ENCODE measurements at regions not wholly inside any gene's neighbourhood (a gene's known extent, or its start where the extent isn't known, plus 50 kb on each side); places are given as distances from the start of the nearest gene placed in this dataset.

DNA sequence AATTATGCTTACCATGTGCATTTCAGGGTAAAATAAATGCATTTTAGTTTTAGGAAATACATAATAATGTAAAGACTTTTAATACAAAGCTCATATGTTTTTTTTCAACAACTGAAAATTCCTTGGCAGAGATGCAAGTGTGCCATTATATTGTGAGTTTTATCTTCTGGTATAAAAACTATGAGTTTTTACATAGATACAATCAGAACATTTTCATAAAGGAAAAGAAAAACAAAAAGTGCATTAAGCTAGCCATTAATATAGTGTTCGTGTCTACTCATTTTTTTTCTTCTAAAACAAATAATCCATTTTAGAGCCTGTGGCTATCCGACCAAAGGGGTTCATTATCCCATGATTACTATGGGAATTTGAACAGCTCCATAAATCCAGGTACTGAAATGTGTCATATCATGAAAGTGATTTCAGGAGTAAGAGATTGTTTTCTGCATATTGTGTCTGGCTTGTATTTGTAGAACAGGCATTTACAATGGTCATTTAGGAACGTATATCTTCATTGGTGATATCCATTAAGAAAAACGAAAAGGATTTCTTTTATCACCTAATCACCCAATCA is 236.9 kb upstream of the SLC10A2 start:
- H3K4me1 Mint-ChIP-seq, result no peaks in the 10 kb centered on the region
- no peak overlapping the region for H3K27ac Mint-ChIP-seq
- ATAC-seq (replicated peaks), result no peak
- no peaks in the 10 kb centered on the region for H3K27me3 Mint-ChIP-seq
- DNase-seq, result no peak
- no peaks in the 10 kb centered on the region for H3K36me3 Mint-ChIP-seq
- no peak overlapping the region for H3K4me3 Mint-ChIP-seq
- peaks cover 0 to 2% of the 10 kb centered on the region in 2 donors for H3K9me3 Mint-ChIP-seq

DNA sequence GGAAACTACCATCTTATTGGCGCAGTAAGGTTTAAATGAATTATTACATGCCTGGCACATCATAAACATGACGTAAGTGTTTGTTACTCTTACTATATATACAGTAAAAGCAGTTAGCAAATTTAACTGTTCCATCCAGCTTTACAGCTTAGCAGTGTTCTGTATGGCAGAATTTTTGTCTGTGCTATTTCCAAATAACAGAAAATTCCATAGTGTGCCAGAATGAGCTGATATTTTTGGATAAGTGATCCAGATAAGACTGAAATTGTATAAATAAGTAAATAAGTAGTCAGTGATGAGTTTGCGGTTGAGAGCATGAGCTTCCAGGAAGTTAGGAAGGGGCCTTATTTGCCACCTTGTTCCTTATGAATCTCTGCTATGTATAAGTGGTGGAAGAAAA is 236.5 kb upstream of the SLC10A2 start:
- Mint-ChIP-seq H3K4me3 (no peak overlapping the region), H3K9me3 (peaks cover 0 to 2% of the 10 kb centered on the region in 2 donors), H3K4me1 (no peaks in the 10 kb centered on the region), H3K27me3 (no peaks in the 10 kb centered on the region), H3K27ac (no peak overlapping the region), H3K36me3 (no peaks in the 10 kb centered on the region)
- ATAC-seq (replicated peaks) (no peak), DNase-seq (no peak)

DNA sequence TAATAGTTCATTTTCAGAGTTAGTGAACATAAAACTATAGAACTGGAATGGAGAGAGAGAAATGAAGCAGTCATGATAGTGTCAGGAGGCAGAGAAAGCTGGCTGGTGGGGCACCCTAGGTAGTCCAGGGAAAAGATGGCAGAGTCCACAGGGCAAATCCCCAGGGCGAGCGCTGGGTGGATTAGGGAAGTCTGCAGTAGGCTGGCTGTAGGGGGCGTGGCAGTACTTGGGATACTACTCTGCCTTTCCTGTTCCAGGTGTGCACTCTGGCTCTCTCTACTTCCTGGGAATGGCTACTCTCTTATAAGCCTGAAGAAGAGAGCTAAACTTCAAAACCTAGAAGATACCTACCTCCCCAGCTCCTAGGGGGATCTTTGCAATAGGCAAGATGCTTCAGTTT is 232.9 kb upstream of the SLC10A2 start:
- no peaks in the 10 kb centered on the region for H3K27me3 Mint-ChIP-seq
- ATAC-seq (replicated peaks) (no peak), DNase-seq (no peak)
- H3K4me1 Mint-ChIP-seq, result no peaks in the 10 kb centered on the region
- no peak overlapping the region for H3K4me3 Mint-ChIP-seq
- H3K9me3 Mint-ChIP-seq, result peaks cover 3 to 9% of the 10 kb centered on the region in 2 donors
- H3K36me3 Mint-ChIP-seq, result no peaks in the 10 kb centered on the region
- no peak overlapping the region for H3K27ac Mint-ChIP-seq

GRCh38 chr13:103297083-103297482 is 230.9 kb upstream of the SLC10A2 start:
- no peak for DNase-seq
- Mint-ChIP-seq H3K4me3 (no peak overlapping the region), H3K9me3 (peaks cover 3 to 9% of the 10 kb centered on the region in 2 donors), H3K27me3 (no peaks in the 10 kb centered on the region), H3K36me3 (no peaks in the 10 kb centered on the region), H3K4me1 (no peaks in the 10 kb centered on the region), H3K27ac (no peak overlapping the region)
- ATAC-seq (replicated peaks), result no peak

- Mint-ChIP-seq H3K9me3 (peaks cover 0 to 6% of the 10 kb centered on the region in 2 donors), H3K27me3 (no peaks in the 10 kb centered on the region), H3K4me3 (no peak overlapping the region), H3K36me3 (no peaks in the 10 kb centered on the region), H3K4me1 (peaks cover 0 to 7% of the 10 kb centered on the region in 2 donors), H3K27ac (no peak overlapping the region)
- DNase-seq (no peak), ATAC-seq (replicated peaks) (peak in 1 of 2 donors; percentile 18)
Observed at GRCh38 chr13:103291798-103292572, 225.8 kb upstream of the SLC10A2 start.

- Mint-ChIP-seq H3K4me1 (peaks cover 0 to 7% of the 10 kb centered on the region in 2 donors), H3K27me3 (no peaks in the 10 kb centered on the region), H3K36me3 (no peaks in the 10 kb centered on the region), H3K4me3 (no peak overlapping the region), H3K27ac (no peak overlapping the region), H3K9me3 (peaks cover 0 to 2% of the 10 kb centered on the region in 2 donors)
- DNase-seq (no peak), ATAC-seq (replicated peaks) (no peak)
Observed at GRCh38 chr13:103291226-103291625, 225.0 kb upstream of the SLC10A2 start.

DNA sequence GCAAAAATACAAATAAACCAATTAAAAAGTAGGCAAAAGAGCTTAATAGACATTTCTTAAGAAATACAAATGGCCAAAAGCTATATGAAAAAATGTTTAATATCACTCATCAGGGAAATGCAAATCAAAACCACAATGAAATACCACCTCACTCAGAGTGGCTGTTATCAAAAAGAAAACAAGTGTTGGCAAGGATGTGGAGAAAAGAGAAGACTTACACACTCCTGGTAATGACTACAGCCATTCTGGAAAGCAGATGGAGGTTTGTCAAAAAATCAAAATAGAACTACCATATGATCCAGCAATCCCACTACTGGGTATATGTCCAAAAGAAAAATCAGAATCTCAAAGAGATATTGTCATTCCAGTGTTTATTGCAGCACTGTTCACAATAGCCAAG is 223.5 kb upstream of the SLC10A2 start:
- Mint-ChIP-seq H3K4me1 (peaks cover 0 to 7% of the 10 kb centered on the region in 2 donors), H3K9me3 (peaks cover 0 to 2% of the 10 kb centered on the region in 2 donors), H3K27me3 (no peaks in the 10 kb centered on the region), H3K4me3 (no peak overlapping the region), H3K36me3 (no peaks in the 10 kb centered on the region), H3K27ac (no peak overlapping the region)
- no peak for DNase-seq
- no peak for ATAC-seq (replicated peaks)

DNA sequence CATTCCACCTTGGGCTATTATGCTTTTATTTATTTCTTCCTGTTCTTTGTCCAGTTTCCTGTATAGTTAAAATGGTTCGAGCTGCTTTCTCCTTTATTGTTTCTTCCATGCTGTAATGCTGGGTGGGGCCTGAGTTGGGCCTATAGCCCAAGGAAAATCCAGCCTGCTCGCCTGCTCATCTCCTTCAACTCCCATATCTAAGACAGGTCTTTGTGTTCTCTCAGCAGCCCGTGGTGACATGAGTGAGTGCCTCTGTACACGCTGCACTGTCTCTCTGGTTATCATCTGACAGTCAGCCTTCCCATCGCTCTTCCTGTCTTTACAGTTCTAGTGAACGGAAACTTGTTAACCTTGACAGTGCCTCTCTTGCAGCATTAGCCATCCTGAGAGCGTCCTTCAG is 221.9 kb upstream of the SLC10A2 start:
- ATAC-seq (replicated peaks) (no peak), DNase-seq (no peak)
- no peak overlapping the region for H3K4me3 Mint-ChIP-seq
- peaks cover 0 to 2% of the 10 kb centered on the region in 2 donors for H3K9me3 Mint-ChIP-seq
- peaks cover 0 to 7% of the 10 kb centered on the region in 2 donors for H3K4me1 Mint-ChIP-seq
- H3K27ac Mint-ChIP-seq, result no peak overlapping the region
- H3K27me3 Mint-ChIP-seq, result peaks cover 0 to 4% of the 10 kb centered on the region in 2 donors
- H3K36me3 Mint-ChIP-seq, result no peaks in the 10 kb centered on the region

- Mint-ChIP-seq H3K9me3 (peaks cover 0 to 2% of the 10 kb centered on the region in 2 donors), H3K36me3 (no peaks in the 10 kb centered on the region), H3K27ac (no peak overlapping the region), H3K27me3 (peaks cover 4% of the 10 kb centered on the region in 2 donors), H3K4me3 (no peak overlapping the region), H3K4me1 (peaks cover 0 to 8% of the 10 kb centered on the region in 2 donors)
- ATAC-seq (replicated peaks) (peak in 1 of 2 donors; percentile 22), DNase-seq (no peak)
Observed at GRCh38 chr13:103287659-103288058, 221.4 kb upstream of the SLC10A2 start.

GRCh38 chr13:103284466-103284865 is 218.2 kb upstream of the SLC10A2 start:
- H3K9me3 Mint-ChIP-seq, result no peaks in the 10 kb centered on the region
- no peak for ATAC-seq (replicated peaks)
- no peak for DNase-seq
- H3K27ac Mint-ChIP-seq, result no peak overlapping the region
- peaks cover 0 to 5% of the 10 kb centered on the region in 2 donors for H3K4me1 Mint-ChIP-seq
- H3K36me3 Mint-ChIP-seq, result no peaks in the 10 kb centered on the region
- no peak overlapping the region for H3K4me3 Mint-ChIP-seq
- peaks cover 4 to 5% of the 10 kb centered on the region in 2 donors for H3K27me3 Mint-ChIP-seq

- Mint-ChIP-seq H3K27ac (no peak overlapping the region), H3K4me3 (no peak overlapping the region), H3K4me1 (peaks cover 0 to 5% of the 10 kb centered on the region in 2 donors), H3K27me3 (peaks cover 4 to 5% of the 10 kb centered on the region in 2 donors), H3K36me3 (no peaks in the 10 kb centered on the region), H3K9me3 (no peaks in the 10 kb centered on the region)
- no peak for DNase-seq
- ATAC-seq (replicated peaks), result no peak
Observed at GRCh38 chr13:103283451-103283820, 217.2 kb upstream of the SLC10A2 start.

DNA sequence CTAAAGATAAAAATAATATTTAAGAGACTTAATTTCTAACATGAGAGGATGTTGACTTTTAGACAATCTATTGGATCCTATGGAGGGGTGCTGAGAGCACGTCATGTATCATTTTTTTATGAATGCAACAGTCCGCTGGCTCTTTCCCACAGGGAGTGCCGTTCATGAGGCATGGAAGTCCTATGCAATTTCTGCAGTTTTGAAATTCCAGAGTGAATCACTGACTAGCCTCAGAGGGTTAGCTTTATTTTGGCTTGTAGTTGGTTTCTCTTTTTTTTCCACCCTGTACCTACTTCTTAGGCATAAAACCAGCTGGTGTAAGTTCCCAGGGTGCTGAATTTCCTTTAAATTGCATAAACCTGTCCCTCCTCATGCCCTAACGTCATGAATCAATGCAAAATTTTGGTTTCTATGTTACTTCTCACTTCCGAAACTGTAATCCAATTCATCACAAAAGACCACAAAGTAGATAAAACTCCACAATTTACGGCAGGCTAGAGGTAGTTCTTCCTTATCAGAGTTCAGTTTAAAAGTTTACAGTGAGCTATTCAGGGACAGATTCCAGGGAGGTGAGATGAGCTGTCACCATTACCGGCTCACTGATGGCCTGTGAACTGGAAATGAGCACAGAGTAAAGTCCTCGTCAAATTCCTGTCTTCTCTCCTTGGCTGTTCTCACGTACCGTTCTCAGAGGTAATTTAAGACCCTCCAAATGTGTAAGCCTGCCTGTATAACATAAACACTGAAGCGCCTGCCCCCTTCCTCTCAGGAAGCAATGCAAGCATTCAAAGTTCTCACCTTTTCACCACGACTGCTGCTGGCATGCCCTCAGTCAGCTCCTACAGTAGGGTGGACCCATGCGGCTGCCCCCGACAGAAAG is 216.6 kb upstream of the SLC10A2 start:
- Mint-ChIP-seq H3K27ac (no peak overlapping the region), H3K9me3 (no peaks in the 10 kb centered on the region), H3K4me3 (no peak overlapping the region), H3K36me3 (no peaks in the 10 kb centered on the region), H3K4me1 (peaks cover 0 to 2% of the 10 kb centered on the region in 2 donors), H3K27me3 (peaks cover 4 to 5% of the 10 kb centered on the region in 2 donors)
- ATAC-seq (replicated peaks) (no peak), DNase-seq (no peak)

DNA sequence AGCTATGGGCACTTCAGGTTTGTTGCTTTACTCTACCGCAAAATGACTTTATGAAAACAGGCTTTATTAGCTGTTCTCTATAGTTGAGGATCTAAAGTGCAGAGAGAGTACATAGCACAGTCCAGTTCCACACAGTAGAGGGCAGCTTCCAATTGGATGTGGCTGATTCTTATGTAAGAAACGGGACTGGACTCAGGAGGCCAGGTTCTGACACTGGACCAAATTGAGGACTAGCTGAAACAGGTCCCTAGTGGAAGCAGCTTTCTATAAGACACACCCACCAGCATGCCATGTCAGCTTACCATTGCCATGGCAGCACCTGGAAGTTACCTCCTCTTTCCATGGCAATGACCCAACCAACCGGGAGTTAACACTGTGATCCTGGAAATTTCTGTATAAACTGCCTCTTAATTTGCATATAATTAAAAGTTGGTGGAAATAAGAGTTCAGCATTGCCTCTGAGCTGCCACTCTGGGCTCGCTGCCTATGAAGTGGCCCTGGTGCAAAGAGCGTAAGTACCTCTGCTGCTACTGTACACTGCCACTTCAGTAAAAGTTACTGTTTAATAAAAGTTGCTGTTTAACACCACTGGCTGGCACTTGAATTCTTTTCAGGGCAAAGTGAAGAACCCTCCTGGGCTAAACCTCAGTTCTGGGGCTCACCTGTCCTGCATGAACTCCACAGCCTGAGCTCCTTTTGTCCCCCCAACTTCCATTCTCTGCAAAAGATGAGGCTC is 211.9 kb upstream of the SLC10A2 start:
- Mint-ChIP-seq H3K27ac (no peak overlapping the region), H3K4me3 (no peak overlapping the region), H3K9me3 (no peaks in the 10 kb centered on the region), H3K36me3 (no peaks in the 10 kb centered on the region), H3K27me3 (peaks cover 0 to 5% of the 10 kb centered on the region in 2 donors), H3K4me1 (peaks cover 2 to 7% of the 10 kb centered on the region in 2 donors)
- DNase-seq (no peak), ATAC-seq (replicated peaks) (no peak)
